GM21360 (cell line): ENCODE measurements at regions not wholly inside any gene's neighbourhood (a gene's known extent, or its start where the extent isn't known, plus 50 kb on each side); places are given as distances from the start of the nearest gene placed in this dataset.
"Not testable (repeated sequence)": the region's sequence is repeated elsewhere in the genome, so short reads cannot be mapped to it uniquely, and the experiment has no call there.

Source experiments
- ATAC-seq: cut with Tn5 transposase; IDR thresholded peaks from one replicate; pipeline ENCODE4 v1.9.1; 2021; ENCODE audit warnings: mild to moderate bottlenecking, moderate library complexity; ENCODE audit not compliant: unreplicated experiment

DNA sequence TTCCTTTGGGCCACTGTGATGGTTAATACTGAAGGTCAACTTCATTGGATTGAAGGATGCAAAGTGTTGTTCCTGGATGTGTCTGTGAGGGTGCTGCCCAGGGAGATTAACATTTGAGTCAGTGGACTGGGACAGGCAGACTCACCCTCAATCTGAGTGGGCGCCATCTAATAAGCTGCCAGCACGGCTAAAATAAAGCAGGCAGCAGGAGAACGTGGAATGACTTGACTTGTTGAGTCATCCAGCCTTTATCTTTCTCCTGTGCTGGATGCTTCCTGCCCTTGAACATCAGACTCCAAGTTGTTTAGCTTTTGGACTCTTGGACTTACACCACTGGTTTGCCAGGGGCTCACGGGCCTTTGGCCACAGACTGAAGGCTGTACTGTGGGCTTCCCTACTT lies 1046.9 kb downstream of the TYW1 start:
- ATAC-seq, result no peak

DNA sequence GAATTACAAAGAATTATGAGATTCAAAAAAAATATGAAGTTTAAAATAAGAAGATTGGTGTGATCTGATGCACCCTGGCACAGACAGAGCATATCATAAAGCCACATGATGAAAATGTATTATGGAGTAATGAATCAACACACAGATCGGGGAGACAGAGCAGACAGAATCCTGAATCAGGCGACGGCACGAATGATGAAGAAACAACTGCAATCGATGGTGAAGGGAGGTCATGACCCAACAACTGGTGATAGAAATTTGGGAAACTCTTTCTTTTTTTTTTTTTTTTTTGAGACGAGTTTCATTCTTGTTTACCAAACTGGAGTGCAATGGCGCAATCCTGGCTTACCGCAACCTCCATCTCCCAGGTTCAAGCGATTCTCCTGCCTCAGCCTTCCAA lies 1054.0 kb downstream of the TYW1 start:
- ATAC-seq, result no peak

DNA sequence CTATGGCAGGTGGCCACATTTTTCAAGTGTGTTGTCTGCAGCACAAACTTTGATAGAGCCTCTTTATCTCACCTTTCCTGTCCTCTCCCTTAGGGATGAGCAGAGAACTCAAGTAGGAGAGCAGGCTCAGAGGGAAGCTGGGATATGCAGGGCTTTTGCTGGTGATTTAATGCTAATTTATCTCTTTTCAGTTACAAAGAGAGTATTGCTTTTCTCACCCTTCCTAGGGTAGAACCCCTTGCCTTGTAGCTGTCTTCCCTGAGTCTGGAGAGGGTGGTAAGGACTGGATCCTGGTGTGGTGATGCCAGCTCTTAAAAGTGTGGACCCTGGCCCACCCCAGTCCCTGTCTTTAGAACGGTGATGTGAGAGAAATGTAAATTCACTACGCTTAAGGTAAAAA lies 1061.4 kb downstream of the TYW1 start:
- ATAC-seq, result no peak

DNA sequence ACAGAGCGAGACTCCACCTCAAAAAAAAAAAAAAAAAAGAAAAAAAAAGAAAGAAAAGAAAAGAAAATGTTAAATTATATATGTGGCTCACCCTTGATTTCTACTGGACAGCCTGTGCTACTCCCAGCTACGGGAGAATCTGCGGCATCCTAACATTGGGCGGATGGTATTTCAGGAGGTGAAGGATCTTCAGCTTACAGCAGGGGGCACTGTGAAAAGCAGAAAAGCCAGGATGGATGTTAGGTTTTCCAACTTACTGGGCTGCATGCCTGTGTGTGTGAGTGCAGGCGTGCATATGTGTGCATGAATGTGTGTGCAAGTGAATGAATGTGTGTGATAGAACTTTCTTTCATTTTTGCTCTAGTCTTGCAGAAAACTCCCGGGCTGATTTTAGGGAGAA lies 1066.5 kb downstream of the TYW1 start:
- no peak for ATAC-seq

- ATAC-seq, result no peak
These were observed 1068.9 kb downstream of the TYW1 start for GRCh38 chr7:68065581-68065980.

DNA sequence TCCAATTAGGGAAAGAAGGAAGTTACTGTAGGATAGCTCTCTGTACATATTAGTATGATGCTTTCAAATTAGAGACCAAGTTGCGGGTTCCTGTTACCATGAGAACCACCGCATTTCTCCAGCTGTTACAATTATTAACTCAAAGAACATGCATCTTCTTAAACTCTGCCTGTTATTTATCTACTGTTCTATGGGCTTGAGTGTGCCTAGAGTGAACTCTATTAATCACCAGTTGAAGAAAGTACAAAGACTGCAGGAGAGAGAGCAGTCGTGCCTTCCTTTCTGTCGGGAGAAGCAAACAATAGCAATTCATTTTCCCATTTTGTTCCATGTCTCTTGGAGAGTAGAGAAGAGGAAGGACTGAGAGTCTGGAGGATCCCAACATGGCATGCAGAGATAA lies 1071.2 kb downstream of the TYW1 start:
- ATAC-seq, result no peak

GRCh38 chr7:68070992-68071391 lies 1074.4 kb downstream of the TYW1 start:
- no peak for ATAC-seq

GRCh38 chr7:68073701-68074100 lies 1077.1 kb downstream of the TYW1 start:
- no peak for ATAC-seq

DNA sequence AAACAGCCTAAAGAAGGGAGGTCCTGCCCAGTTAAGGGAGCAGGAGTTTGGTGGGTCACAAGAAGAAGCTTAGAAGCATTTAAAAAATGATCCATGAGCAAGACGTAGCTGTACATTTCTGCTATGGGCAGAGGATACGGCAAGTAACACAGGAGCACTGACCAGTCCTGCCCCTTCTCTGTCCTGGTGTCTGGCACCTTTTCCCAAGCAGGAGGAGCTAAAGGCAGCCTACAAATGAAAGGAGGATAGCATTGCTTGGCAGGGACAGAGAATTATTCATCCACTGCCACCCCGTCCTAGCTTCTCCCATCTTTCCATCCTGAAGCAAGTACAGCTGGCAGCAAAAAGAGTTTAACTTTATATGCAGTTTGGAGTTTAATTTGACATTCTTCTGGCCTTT lies 1077.6 kb downstream of the TYW1 start:
- ATAC-seq, result no peak

GRCh38 chr7:68078157-68078710 lies 1081.6 kb downstream of the TYW1 start:
- ATAC-seq, result no peak

GRCh38 chr7:68082066-68082960 lies 1085.7 kb downstream of the TYW1 start:
- ATAC-seq, result not testable (repeated sequence)

DNA sequence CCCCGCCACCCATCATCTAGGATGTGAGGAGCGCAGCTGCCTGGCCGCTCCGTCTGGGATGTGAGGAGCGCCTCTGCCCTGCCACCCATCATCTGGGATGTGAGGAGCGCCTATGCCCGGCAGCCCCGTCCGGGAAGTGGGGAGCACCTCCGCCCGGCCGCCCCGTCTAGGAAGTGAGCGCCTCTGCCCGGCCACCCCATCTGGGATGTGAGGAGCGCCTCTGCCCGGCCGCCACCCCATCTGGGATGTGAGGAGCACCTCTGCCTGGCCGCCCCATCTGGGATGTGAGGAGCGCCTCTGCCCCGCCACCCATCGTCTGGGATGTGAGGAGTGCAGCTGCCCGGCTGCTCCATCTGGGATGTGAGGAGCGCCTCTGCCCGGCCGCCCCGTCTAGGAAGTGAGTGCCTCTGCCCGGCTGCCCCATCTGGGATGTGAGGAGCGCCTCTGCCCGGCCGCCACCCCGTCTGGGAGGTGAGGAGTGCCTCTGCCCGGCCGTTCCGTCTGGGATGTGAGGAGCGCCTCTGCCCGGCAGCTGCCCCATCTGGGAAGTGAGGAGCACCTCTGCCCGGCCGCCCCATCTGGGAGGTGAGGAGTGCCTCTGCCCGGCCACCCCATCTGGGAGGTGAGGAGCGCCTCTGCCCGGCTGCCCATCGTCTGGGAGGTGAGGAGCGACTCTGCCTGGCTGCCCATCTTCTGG lies 1086.5 kb downstream of the TYW1 start:
- not testable (repeated sequence) for ATAC-seq

DNA sequence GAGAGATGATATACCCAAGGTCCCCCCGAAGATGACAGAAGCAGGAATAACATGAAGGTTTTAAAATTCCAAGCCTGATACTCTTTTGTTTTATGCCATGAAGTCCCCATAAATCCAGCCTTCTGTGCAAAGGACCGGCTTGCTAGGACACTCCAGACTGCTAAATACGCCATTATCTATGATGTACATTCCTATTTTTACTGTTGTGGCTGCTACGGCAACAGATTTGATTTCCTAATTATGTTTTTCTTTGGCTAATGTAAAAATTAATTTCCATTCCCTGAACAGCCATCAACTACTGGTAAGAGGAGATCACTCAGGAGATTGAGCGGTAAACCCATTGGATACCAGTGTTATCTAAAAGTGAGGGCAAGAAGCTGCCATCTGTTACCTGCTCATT lies 1090.8 kb downstream of the TYW1 start:
- no peak for ATAC-seq

GRCh38 chr7:68088879-68089278 lies 1092.2 kb downstream of the TYW1 start:
- no peak for ATAC-seq

DNA sequence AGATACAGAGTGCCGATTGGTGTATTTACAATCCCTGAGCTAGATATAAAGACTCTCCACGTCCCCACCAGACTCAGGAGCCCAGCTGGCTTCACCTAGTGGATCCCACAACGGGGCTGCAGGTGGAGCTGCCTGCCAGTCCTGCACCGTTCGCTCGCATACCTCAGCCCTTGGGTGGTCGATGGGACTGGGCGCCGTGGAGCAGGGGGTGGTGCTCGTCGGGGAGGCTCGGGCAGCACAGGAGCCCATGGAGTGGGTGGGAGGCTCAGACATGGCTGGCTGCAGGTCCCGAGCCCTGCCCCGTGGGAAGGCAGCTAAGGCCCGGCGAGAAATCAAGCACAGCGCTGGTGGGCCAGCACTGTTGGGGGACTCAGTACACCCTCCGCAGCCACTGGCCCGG lies 1093.6 kb downstream of the TYW1 start:
- not testable (repeated sequence) for ATAC-seq

GRCh38 chr7:68103319-68103718 lies 1106.7 kb downstream of the TYW1 start:
- ATAC-seq, result no peak

- ATAC-seq, result no peak
These were observed 1110.6 kb downstream of the TYW1 start for GRCh38 chr7:68107261-68107660.

DNA sequence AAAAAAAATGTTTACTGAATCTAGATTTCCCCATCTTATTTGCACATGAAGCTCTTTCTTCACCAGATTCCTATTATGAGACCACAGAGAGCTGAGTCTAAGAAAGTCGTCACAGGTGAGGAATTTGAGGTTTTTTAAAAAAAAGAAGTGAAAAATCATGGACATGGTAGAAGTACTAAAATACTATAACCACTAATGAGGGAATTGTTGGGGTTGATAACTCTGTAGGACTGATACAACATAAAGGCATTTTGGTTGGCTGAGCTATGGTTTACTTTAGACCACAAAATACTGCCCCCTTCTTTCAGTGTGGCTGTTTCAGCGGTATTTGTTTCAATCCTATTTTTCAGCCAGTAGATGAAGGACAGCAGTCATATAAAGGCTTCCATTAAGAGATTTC lies 1111.3 kb downstream of the TYW1 start:
- ATAC-seq, result no peak

DNA sequence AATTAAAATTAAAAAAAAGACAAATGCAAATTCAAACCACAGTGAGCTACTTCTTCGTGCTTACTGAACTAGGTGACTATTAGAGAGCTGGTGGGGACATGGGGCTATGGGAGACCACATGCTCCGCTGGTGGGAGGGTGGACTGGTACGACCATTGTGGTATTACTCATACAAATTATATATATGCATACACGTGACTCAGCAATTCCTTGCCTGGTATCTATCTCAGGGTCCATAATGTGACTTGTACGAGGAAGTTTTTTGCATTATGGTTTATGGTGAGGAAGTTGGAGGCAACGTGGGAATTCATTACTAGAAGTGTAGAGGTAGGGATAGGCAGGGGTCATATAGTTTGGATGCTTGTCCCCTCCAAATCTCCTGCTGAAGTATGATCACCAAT lies 1112.7 kb downstream of the TYW1 start:
- ATAC-seq, result no peak

- no peak for ATAC-seq
These were observed 1122.8 kb downstream of the TYW1 start for GRCh38 chr7:68119411-68119810.

DNA sequence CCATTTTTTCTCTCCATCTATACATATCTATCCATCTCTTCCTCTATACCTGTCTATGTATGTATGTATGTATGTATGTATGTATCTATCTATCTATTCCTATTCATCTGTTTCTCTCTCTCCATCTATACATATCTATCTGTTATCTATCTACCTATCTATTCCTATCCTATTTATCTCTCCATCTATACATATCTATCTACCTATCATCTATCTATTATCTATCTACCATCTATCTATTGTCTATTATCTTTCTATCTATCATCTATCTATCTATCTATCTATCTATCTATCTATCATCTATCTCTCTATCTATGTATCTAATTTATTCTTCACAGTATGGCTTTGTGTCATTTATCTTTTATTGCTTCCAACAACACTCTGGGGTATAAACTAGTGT lies 1124.4 kb downstream of the TYW1 start:
- no peak for ATAC-seq

- no peak for ATAC-seq
These were observed 1125.0 kb downstream of the TYW1 start for GRCh38 chr7:68121655-68122054.
